ENCODE measurements at regions not wholly inside any gene's neighbourhood (a gene's known extent, or its start where the extent isn't known, plus 50 kb on each side); places are given as distances from the start of the nearest gene placed in this dataset.

- TF ChIP-seq POLR2A (IDR thresholded peaks at IDR 0.05; ENCODE audit: low read length) (no peak), GATA1 (IDR thresholded peaks at IDR 0.05; ENCODE audit: low read depth, low read length) (no peak)
Measured at GRCh38 chr2:122167515-122167914, 412.1 kb downstream of the TSN start.
